Activated naive CD4-positive, alpha-beta T cell treated with anti-CD3 and anti-CD28 coated beads, Interleukin-2, amount 10 ng/mL, durations not matched to agents 7 days and 5 days (primary cell): ENCODE measurements at regions not wholly inside any gene's neighbourhood (a gene's known extent, or its start where the extent isn't known, plus 50 kb on each side); places are given as distances from the start of the nearest gene placed in this dataset.

ENCODE experiments used
- CTCF ChIA-PET: fragments of 350-600 bp; sonication (Branson Sonifier 250); formaldehyde crosslinking; loops from one replicate; lab custom pipeline; 2021; ENCODE audit warnings: antibody characterized with exemption; lab: Charles Lee
- DNase-seq: peaks from one replicate; pipeline ENCODE4 v3.0.0-alpha.2; 2020
- H3K27ac Mint-ChIP-seq: one replicate; pipeline ENCODE4 v1.8.0; 2021; ENCODE audit warnings: mild to moderate bottlenecking, moderate library complexity, mixed read lengths
- H3K27me3 Mint-ChIP-seq: one replicate; pipeline ENCODE4 v1.8.0; 2021; ENCODE audit warnings: mild to moderate bottlenecking, mixed read lengths
- H3K36me3 Mint-ChIP-seq: one replicate; pipeline ENCODE4 v1.8.0; 2021; ENCODE audit warnings: mixed read lengths
- H3K4me1 Mint-ChIP-seq: one replicate; pipeline ENCODE4 v1.8.0; 2021; ENCODE audit warnings: mixed read lengths
- H3K4me3 Mint-ChIP-seq: one replicate; pipeline ENCODE4 v1.8.0; 2021; ENCODE audit warnings: mild to moderate bottlenecking, moderate library complexity, mixed read lengths
- H3K9me3 Mint-ChIP-seq: one replicate; pipeline ENCODE4 v1.8.0; 2021; ENCODE audit warnings: mixed read lengths

DNA sequence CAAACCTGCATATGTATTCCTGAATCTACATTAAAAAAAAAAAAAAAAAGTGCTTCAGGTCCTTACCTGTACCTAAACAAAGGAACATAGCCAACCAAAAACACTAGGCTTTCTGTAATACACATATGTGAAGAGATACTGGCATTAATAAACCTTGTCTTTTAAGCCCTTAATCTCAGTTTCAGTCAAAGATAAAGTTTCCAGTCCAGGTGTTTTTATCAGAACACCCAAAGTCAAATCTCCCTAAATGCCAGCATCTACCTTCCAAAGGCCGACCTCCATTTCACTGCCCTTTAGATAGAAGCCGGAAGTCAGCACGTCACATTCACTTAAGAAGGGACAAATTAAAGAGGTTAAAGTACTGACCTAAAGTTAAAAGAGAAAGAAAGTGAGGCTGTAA lies 79.8 kb upstream of the NEBL start:
- Mint-ChIP-seq H3K27ac (no peak overlapping the region), H3K4me1 (no peaks in the 10 kb centered on the region)

DNA sequence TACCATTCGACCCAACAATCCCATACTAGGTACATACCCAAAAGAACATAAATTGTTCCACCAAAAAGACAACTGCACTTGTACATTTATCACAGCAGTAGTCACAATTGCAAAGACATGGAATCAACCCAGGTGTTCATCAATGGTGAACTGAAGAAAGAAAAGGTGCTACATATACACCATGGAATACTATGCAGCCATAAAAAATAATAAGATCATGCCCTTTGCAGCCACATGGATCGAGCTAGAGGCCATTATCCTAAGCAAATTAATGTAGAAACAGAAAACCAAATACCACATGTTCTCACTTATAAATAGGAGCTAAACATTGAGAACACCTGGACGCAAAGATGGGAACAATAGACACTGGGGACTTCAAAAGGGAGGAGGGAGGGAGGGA lies 79.3 kb upstream of the NEBL start:
- Mint-ChIP-seq H3K27me3 (no peaks in the 10 kb centered on the region), H3K27ac (peak overlapping the region; percentile 15), H3K4me1 (no peaks in the 10 kb centered on the region), H3K4me3 (no peak overlapping the region), H3K36me3 (no peaks in the 10 kb centered on the region), H3K9me3 (no peaks in the 10 kb centered on the region)
- DNase-seq: no peak
- CTCF ChIA-PET: no interaction called here

More for the DNA sequence above, 79.8 kb upstream of the NEBL start:
- DNase-seq: no peak
- H3K27me3 Mint-ChIP-seq: no peaks in the 10 kb centered on the region
- H3K36me3 Mint-ChIP-seq: no peaks in the 10 kb centered on the region
- H3K9me3 Mint-ChIP-seq: no peaks in the 10 kb centered on the region
- CTCF ChIA-PET: no interaction called here
- H3K4me3 Mint-ChIP-seq: no peak overlapping the region

DNA sequence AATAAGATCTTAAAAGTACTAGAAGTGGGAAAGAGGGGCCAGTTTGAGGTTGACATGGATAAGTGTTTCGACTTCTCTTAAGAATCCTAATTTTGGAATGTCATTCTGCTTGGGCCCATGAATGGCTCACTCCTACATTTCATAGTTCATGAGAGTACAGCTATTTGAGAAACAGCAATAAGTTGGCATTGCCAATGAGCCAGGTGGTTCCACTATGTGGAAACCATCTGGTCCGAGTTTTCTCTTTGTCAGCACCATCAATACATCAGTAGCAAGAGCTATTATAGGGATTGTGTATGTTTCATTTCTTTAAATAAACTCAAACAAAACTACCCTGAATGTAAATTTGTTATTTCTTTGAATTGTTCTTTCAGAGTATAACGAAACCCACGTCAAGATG lies 78.1 kb upstream of the NEBL start:
- H3K4me3 Mint-ChIP-seq: no peak overlapping the region
- H3K36me3 Mint-ChIP-seq: no peaks in the 10 kb centered on the region
- H3K27ac Mint-ChIP-seq: no peak overlapping the region
- no peaks in the 10 kb centered on the region for H3K9me3 Mint-ChIP-seq
- CTCF ChIA-PET: no interaction called here
- DNase-seq: no peak
- no peaks in the 10 kb centered on the region for H3K4me1 Mint-ChIP-seq
- no peaks in the 10 kb centered on the region for H3K27me3 Mint-ChIP-seq

DNA sequence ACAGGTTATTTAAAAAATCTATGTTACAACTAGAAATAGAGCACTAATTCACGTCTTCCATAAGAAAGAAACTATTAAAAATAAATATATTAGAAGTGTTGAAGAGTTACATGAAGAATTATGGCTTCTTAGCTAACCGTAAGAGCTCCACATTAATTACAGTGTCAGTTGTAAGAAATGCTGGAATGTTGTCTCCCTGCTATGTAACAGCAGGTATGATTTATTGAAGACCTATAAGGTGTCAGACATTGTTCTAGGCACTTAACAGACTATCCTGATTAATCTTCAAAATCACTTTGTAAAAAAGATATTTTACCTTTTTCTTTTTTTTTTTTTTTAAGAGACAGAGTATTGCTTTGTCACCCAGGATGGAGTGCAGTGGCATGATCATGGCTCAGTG lies 75.8 kb upstream of the NEBL start:
- Mint-ChIP-seq H3K27me3 (no peaks in the 10 kb centered on the region), H3K4me3 (no peak overlapping the region), H3K4me1 (no peaks in the 10 kb centered on the region), H3K9me3 (no peaks in the 10 kb centered on the region), H3K36me3 (no peaks in the 10 kb centered on the region), H3K27ac (no peak overlapping the region)
- DNase-seq: no peak
- CTCF ChIA-PET: no interaction called here

DNA sequence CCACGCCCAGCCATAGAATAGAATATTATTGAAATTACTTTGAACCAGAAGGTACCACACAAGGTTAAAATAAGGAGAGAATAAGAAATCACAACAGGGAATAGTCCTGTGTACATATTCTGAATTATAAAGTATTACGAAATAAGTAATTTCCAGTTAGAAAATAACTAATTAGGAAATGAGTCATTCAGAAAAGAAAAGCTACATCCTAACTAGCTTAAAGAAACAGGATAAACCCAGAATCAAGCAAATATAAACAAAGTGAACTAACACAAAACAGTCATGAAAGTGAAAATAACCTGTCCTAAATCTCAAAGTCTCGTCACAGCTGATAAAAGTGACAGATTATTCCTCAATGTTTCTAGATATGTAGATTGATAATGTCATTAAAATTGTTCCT lies 74.8 kb upstream of the NEBL start:
- no peaks in the 10 kb centered on the region for H3K9me3 Mint-ChIP-seq
- H3K27ac Mint-ChIP-seq: no peak overlapping the region
- DNase-seq: no peak
- no peak overlapping the region for H3K4me3 Mint-ChIP-seq
- H3K27me3 Mint-ChIP-seq: no peaks in the 10 kb centered on the region
- no peaks in the 10 kb centered on the region for H3K4me1 Mint-ChIP-seq
- CTCF ChIA-PET: no interaction called here
- H3K36me3 Mint-ChIP-seq: no peaks in the 10 kb centered on the region

DNA sequence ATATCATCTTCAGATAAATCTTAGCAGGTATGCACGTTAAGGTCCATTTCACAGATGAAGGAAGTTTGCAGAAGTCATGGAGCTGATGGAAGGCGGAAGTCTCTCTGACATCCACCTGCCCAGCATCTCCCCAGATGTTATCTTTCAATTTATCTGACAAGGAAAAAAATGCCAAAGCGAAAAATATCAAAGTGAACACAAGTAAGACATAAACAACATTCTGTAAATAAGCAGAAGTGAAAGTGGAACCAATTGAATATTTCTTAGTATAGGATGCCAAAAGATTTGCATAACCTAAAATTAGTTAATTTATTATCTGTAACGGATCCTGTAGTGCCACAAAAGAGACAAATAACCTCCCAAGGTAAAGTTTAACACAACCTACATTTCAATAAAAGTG lies 73.6 kb upstream of the NEBL start:
- DNase-seq: no peak
- H3K27me3 Mint-ChIP-seq: no peaks in the 10 kb centered on the region
- no peak overlapping the region for H3K27ac Mint-ChIP-seq
- H3K4me1 Mint-ChIP-seq: no peaks in the 10 kb centered on the region
- H3K36me3 Mint-ChIP-seq: no peaks in the 10 kb centered on the region
- CTCF ChIA-PET: no interaction called here
- H3K4me3 Mint-ChIP-seq: no peak overlapping the region
- no peaks in the 10 kb centered on the region for H3K9me3 Mint-ChIP-seq

DNA sequence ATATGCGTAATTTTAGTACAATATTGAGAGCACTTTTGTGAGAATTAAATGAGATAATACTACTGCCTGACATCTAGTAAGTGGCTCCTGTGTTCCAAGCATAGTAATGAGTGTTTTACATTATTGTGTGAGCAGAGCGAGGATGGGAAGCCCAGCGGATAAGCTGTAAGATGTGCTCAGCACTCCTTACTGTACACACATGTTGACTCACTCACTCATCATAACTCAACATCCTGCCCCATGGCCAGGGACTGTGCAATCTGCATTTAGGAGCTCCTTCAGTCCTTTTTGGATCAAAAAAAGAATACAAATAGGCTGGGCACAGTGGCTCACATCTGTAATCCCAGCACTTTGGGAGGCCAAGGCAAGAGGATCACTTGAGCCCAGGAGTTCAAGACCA lies 72.9 kb upstream of the NEBL start:
- Mint-ChIP-seq H3K27me3 (no peaks in the 10 kb centered on the region), H3K36me3 (no peaks in the 10 kb centered on the region), H3K27ac (no peak overlapping the region), H3K4me3 (no peak overlapping the region), H3K9me3 (no peaks in the 10 kb centered on the region), H3K4me1 (no peaks in the 10 kb centered on the region)
- CTCF ChIA-PET: no interaction called here
- DNase-seq: no peak

DNA sequence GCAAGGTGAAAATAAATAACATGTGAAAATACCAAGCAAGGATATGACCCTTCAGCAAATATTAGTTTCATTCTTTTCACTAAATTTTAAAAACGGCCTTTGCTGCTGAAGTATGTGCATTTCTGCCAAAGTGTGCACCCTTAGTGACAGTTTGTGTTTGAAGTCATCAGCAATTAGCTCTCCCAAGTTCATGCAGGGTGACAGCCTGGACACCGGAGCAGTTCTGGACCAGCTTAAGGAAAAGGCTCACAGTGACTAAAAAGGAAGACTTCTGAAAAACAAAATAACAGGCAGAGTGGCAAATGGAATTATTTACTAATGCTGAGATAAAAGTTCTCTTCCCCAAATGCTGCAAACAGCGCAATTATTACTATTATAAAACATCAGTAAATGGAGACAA lies 69.3 kb upstream of the NEBL start:
- Mint-ChIP-seq H3K4me3 (no peak overlapping the region), H3K9me3 (no peaks in the 10 kb centered on the region), H3K36me3 (no peaks in the 10 kb centered on the region), H3K4me1 (no peaks in the 10 kb centered on the region), H3K27me3 (no peaks in the 10 kb centered on the region), H3K27ac (no peak overlapping the region)
- CTCF ChIA-PET: no interaction called here
- DNase-seq: no peak

DNA sequence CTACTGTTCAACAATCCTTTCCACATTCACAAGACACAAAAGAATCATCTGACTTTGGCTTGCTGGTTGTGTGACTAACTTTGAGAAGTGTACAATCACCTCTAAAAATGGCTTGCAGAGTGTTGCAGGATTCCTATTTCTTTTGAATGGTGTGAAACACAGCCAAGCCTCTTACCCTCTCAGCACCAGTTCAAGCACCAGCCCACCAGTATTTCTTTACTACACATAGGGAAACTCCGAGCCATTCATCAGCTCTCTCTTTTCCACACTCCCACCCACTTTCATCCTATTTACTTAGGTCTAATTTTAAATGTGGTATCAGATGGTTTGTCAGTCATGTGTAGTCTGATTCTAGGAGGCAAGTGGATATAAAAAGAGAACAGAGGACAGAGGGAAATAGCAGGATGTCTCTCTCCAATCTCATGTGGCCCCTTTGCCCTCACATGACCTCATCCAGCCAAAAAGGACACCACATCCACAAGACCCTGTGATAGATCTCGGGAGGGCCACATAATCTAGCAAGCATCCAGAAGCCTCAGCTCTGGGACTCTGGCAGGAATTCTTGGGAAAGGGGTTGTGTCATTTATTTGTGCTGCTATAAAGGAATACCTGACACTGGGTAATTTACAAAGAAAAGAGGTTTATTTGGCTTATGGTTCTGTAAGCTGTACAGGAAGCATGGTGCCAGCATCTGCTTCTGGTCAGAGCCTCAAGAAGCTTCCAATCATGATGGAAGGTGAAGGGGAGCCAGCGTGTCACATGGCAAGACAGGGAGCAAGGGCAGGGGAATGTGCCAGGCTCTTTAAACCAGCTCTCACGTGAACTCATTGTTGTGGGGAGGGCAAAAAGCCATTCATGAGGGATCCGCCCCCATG lies 66.8 kb upstream of the NEBL start:
- CTCF ChIA-PET: no interaction called here
- Mint-ChIP-seq H3K4me1 (no peaks in the 10 kb centered on the region), H3K27me3 (no peaks in the 10 kb centered on the region), H3K4me3 (no peak overlapping the region), H3K36me3 (no peaks in the 10 kb centered on the region), H3K27ac (no peak overlapping the region), H3K9me3 (no peaks in the 10 kb centered on the region)
- DNase-seq: no peak

DNA sequence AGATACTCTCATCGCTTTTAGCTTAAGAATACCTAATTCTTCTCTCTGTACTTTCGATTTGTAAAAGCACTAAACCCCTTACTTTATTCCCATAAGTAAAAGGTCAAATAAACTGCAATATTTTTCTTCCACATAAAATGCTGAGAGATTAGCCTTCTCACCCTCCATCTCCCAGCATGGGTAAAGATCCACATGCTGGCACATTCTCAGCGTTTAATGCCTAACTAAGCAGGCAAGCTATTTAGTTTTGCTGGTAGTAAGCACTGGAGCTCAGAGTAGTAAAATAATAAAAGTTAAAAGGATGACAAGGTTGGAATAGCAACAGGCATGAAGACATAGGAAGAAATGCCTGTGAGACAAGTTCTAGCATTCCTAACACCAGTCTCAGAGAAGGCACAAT lies 65.9 kb upstream of the NEBL start:
- Mint-ChIP-seq H3K27ac (no peak overlapping the region), H3K9me3 (no peaks in the 10 kb centered on the region), H3K27me3 (no peaks in the 10 kb centered on the region), H3K36me3 (no peaks in the 10 kb centered on the region), H3K4me3 (no peak overlapping the region), H3K4me1 (no peaks in the 10 kb centered on the region)
- DNase-seq: no peak
- CTCF ChIA-PET: no interaction called here

DNA sequence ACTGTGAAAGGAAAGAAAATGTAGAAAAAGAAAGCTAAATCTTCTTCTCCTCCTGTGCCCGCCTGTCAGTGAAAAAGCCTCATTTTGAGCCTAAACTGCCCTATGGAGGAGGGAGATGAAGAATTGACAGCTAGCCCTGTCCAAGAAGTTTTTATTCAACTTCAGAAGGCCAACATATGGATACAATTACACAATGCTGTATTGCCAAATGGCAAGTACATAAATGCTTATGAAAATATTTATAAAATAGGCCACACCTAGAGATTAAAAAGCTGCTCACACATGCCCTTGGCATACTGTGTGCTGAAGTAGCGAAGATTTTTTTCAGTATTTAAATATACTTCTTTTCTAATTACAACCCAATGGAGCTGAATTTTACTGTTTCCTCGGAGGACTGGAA lies 65.1 kb upstream of the NEBL start:
- Mint-ChIP-seq H3K27me3 (no peaks in the 10 kb centered on the region), H3K36me3 (no peaks in the 10 kb centered on the region), H3K9me3 (no peaks in the 10 kb centered on the region), H3K4me1 (no peaks in the 10 kb centered on the region), H3K4me3 (no peak overlapping the region), H3K27ac (no peak overlapping the region)
- DNase-seq: no peak
- CTCF ChIA-PET: no interaction called here

DNA sequence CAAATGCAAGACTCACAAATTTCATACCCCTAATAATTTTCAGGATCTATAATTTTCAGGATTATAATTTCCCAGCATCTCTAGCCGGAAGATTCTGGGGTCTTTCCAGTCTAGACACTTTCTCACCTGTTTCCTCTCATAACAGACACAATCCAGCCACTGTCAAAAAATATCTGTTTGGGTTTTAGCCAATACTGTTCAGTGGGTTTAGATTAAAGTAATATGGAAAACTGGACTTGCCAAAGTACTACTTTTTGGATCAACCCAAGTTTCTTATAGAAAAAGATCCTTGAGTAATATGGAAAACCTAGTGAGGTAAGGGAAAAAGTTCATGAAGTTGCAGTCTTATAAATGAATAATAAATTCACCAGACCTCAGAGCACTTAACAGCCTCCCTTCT lies 62.1 kb upstream of the NEBL start:
- no peaks in the 10 kb centered on the region for H3K4me1 Mint-ChIP-seq
- CTCF ChIA-PET: no interaction called here
- DNase-seq: no peak
- no peaks in the 10 kb centered on the region for H3K27me3 Mint-ChIP-seq
- H3K27ac Mint-ChIP-seq: no peak overlapping the region
- H3K9me3 Mint-ChIP-seq: no peaks in the 10 kb centered on the region
- no peak overlapping the region for H3K4me3 Mint-ChIP-seq
- H3K36me3 Mint-ChIP-seq: no peaks in the 10 kb centered on the region

DNA sequence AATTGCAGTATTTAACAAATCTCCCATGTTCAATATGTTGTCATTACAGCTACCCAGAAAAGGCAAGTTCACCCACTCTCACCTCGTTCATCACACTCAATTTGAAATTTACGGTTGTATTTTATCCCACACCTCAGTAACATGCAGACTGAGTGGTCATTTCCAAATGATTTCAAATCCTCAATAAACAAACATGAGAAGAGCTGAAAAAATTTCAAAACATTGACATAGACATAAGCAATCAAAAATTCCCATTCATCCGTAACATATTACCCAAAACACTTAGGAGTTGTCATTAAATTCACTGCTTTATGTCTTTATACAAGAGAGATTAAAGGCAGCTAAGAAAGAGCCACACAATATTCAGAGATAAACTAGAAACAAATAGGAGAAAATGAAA lies 61.7 kb upstream of the NEBL start:
- Mint-ChIP-seq H3K36me3 (no peaks in the 10 kb centered on the region), H3K27ac (no peak overlapping the region), H3K9me3 (no peaks in the 10 kb centered on the region), H3K4me1 (no peaks in the 10 kb centered on the region), H3K27me3 (no peaks in the 10 kb centered on the region), H3K4me3 (no peak overlapping the region)
- CTCF ChIA-PET: no interaction called here
- no peak for DNase-seq

DNA sequence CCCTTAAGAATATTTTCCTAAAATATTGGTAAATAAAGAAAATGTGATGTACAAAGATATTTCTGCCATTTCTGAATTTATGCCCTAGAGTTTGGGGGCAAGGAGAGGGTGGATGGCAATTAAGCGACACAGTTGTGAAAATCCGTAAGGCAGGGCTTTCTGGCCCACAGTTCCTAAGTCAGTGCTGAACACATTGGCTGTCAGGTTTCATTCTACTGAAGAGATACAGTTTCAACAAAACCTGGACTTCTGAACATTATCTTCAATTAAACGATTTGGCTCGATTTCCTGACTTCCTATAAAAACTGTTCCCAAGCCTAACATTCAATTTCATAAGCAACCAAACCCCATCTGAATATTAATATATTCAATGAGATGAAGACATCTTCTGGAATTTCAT lies 61.1 kb upstream of the NEBL start:
- Mint-ChIP-seq H3K27ac (no peak overlapping the region), H3K36me3 (no peaks in the 10 kb centered on the region), H3K4me1 (no peaks in the 10 kb centered on the region), H3K9me3 (no peaks in the 10 kb centered on the region), H3K27me3 (no peaks in the 10 kb centered on the region), H3K4me3 (no peak overlapping the region)
- CTCF ChIA-PET: no interaction called here
- DNase-seq: no peak

DNA sequence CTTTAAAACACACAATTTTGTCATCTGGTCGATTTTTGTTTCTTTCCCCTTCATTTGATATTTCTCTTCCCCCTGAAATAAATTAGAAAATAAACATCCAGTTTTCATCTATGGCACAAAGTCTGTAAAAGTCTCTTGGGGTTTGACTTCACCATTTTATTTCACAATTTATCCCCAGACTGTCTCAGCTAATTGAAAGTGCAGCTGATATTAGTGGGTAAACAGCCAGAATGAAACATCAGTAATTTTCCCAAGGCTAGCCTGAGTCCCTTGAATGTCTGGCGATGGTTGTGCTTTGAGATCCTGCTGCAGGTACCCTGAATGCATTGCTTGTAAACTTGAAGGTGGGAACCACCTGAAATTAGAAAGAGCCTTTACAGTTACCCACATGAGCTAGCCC lies 60.6 kb upstream of the NEBL start:
- no peaks in the 10 kb centered on the region for H3K9me3 Mint-ChIP-seq
- no peak overlapping the region for H3K27ac Mint-ChIP-seq
- CTCF ChIA-PET: no interaction called here
- no peak overlapping the region for H3K4me3 Mint-ChIP-seq
- no peaks in the 10 kb centered on the region for H3K36me3 Mint-ChIP-seq
- no peak for DNase-seq
- no peaks in the 10 kb centered on the region for H3K4me1 Mint-ChIP-seq
- no peaks in the 10 kb centered on the region for H3K27me3 Mint-ChIP-seq

DNA sequence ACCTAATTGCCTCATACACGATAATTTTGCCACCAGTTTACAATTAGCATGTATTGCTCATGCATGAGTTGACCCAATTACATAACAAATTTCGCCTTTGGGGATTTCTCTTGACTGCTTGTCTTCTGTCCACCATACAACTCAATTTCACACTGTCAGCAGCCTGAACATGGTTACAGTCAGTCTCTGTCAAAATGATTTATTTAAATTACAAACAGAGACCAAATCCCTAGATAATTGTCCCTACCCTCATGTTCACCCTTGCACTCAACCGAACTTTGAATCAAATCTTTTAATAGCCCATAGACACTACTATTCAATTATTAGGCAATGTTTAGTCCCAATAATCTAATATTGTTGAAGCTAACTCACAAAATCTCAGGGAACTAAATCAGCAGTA lies 59.7 kb upstream of the NEBL start:
- H3K36me3 Mint-ChIP-seq: no peaks in the 10 kb centered on the region
- no peaks in the 10 kb centered on the region for H3K9me3 Mint-ChIP-seq
- no peak overlapping the region for H3K27ac Mint-ChIP-seq
- CTCF ChIA-PET: no interaction called here
- no peaks in the 10 kb centered on the region for H3K27me3 Mint-ChIP-seq
- no peak overlapping the region for H3K4me3 Mint-ChIP-seq
- DNase-seq: no peak
- no peaks in the 10 kb centered on the region for H3K4me1 Mint-ChIP-seq
